Neural cell (in vitro differentiated cells): ENCODE measurements at regions not wholly inside any gene's neighbourhood (a gene's known extent, or its start where the extent isn't known, plus 50 kb on each side); places are given as distances from the start of the nearest gene placed in this dataset.

ENCODE experiments used
- H2AFZ ChIP-seq: fragments of 200-600, 300-800 bp; sonication (generic), shearing (Covaris generic); 2 replicates; pipeline ENCODE4 v1.6.0; 2014; ENCODE audit warnings: low read depth, mild to moderate bottlenecking, antibody characterized with exemption, low read length, moderate library complexity
- H3F3A ChIP-seq: fragments of 200-600 bp; shearing (Covaris generic); 2 replicates; pipeline ENCODE4 v1.6.1; 2016; ENCODE audit warnings: mild to moderate bottlenecking, moderate library complexity, mixed read lengths, antibody characterized with exemption, low read length; ENCODE audit not compliant: insufficient read depth, poor library complexity, severe bottlenecking
- H3K27ac ChIP-seq: fragments of 200-600, 300-800 bp; sonication (generic), shearing (Covaris generic); 2 replicates; pipeline ENCODE4 v1.5.1; 2014; ENCODE audit warnings: mild to moderate bottlenecking, low read length, moderate library complexity
- H3K27me3 ChIP-seq: fragments of 300-800, 200-600 bp; sonication (generic), shearing (Covaris generic); 2 replicates; pipeline ENCODE4 v1.6.0; 2014; ENCODE audit warnings: mild to moderate bottlenecking, low read depth, low read length, moderate library complexity; ENCODE audit not compliant: insufficient read depth
- H3K36me3 ChIP-seq: fragments of 300-800, 200-600 bp; sonication (generic), shearing (Covaris generic); 2 replicates; pipeline ENCODE4 v1.5.1; 2014; ENCODE audit warnings: mild to moderate bottlenecking, antibody characterized with exemption, low read length, moderate library complexity; ENCODE audit not compliant: insufficient read depth
- H3K4me2 ChIP-seq: fragments of 300-800, 200-600 bp; sonication (generic), shearing (Covaris generic); 2 replicates; pipeline ENCODE4 v1.6.0; 2014; ENCODE audit warnings: mild to moderate bottlenecking, low read length
- H3K4me3 ChIP-seq: fragments of 300-800, 200-600 bp; sonication (generic), shearing (Covaris generic); 2 replicates; pipeline ENCODE4 v1.5.1; 2014; ENCODE audit warnings: mild to moderate bottlenecking, low read length, moderate library complexity
- H3K79me2 ChIP-seq: fragments of 200-600 bp; shearing (Covaris generic); replicated peaks from 2 replicates; pipeline ENCODE4 v1.6.0; 2014; ENCODE audit warnings: mild to moderate bottlenecking, low read length, moderate library complexity; ENCODE audit not compliant: insufficient read depth
- H3K9ac ChIP-seq: fragments of 300-800, 200-600 bp; sonication (generic), shearing (Covaris generic); 2 replicates; pipeline ENCODE4 v1.6.1; 2016; ENCODE audit warnings: mild to moderate bottlenecking, low read length, mixed read lengths
- H3K9me2 ChIP-seq: fragments of 200-600 bp; shearing (Covaris generic); 2 replicates; pipeline ENCODE4 v1.6.1; 2016; ENCODE audit warnings: mild to moderate bottlenecking, low read length, mixed read lengths; ENCODE audit not compliant: insufficient read depth
- H3K9me3 ChIP-seq: fragments of 200-600, 300-800 bp; sonication (generic), shearing (Covaris generic); 2 replicates; pipeline ENCODE4 v1.6.1; 2016; ENCODE audit warnings: mild to moderate bottlenecking, mixed run types, low read length, moderate library complexity, mixed read lengths
- H4K20me1 ChIP-seq: fragments of 200-600 bp; shearing (Covaris generic); 2 replicates; pipeline ENCODE4 v1.6.1; 2016; ENCODE audit warnings: mild to moderate bottlenecking, mixed run types; ENCODE audit not compliant: insufficient read depth
- CTCF ChIP-seq: fragments of 450-650 bp; IDR thresholded peaks from 2 replicates; pipeline ENCODE4 v1.5.1; 2014; ENCODE audit warnings: antibody characterized with exemption, mild to moderate bottlenecking, moderate library complexity; ENCODE audit not compliant: poor library complexity, severe bottlenecking
- EP300 ChIP-seq: fragments of 450-650 bp; conservative IDR thresholded peaks from 2 replicates; pipeline ENCODE4 v1.6.1; 2014; ENCODE audit warnings: antibody characterized with exemption, mild to moderate bottlenecking, moderate library complexity; ENCODE audit not compliant: poor library complexity, severe bottlenecking
- EZH2 ChIP-seq: fragments of 200-600, 300-800 bp; shearing (Covaris generic), sonication (generic); IDR thresholded peaks from 2 replicates; pipeline ENCODE4 v1.6.1; 2014; ENCODE audit warnings: antibody characterized with exemption, low read length, borderline replicate concordance, mild to moderate bottlenecking; ENCODE audit not compliant: insufficient read depth, poor library complexity, severe bottlenecking
- MXI1 ChIP-seq: fragments of 450-650 bp; conservative IDR thresholded peaks from 2 replicates; pipeline ENCODE4 v1.6.1; 2014; ENCODE audit warnings: antibody characterized with exemption, mild to moderate bottlenecking; ENCODE audit not compliant: poor library complexity, severe bottlenecking
- POLR2AphosphoS5 ChIP-seq: IDR thresholded peaks from 2 replicates; pipeline ENCODE4 v1.6.1; 2012
- RAD21 ChIP-seq: fragments of 450-650 bp; conservative IDR thresholded peaks from 2 replicates; pipeline ENCODE4 v1.6.1; 2014; ENCODE audit warnings: antibody characterized with exemption, mild to moderate bottlenecking, moderate library complexity
- REST ChIP-seq: IDR thresholded peaks from 2 replicates; pipeline ENCODE4 v1.6.1; 2012; ENCODE audit warnings: borderline replicate concordance
- SMC3 ChIP-seq: fragments of 450-650 bp; conservative IDR thresholded peaks from 2 replicates; pipeline ENCODE4 v1.6.1; 2014; ENCODE audit warnings: antibody characterized with exemption, mild to moderate bottlenecking, moderate library complexity; ENCODE audit not compliant: poor library complexity
- TAF1 ChIP-seq: IDR thresholded peaks from 2 replicates; pipeline ENCODE4 v1.6.1; 2012; ENCODE audit warnings: low read depth

GRCh38 chr18:1012775-1013174, 108.1 kb downstream of the ADCYAP1 start:
- Histone ChIP-seq H3K9me3 (no peaks in the 10 kb centered on the region), H3K27me3 (no peaks in the 10 kb centered on the region), H3K27ac (no peak overlapping the region), H4K20me1 (no peaks in the 10 kb centered on the region), H3K9me2 (no peaks in the 10 kb centered on the region), H3K4me3 (no peak overlapping the region), H3F3A (no peaks in the 10 kb centered on the region), H3K79me2 (no peaks in the 10 kb centered on the region), H2AFZ (no peak overlapping the region), H3K9ac (no peak overlapping the region), H3K4me2 (no peak overlapping the region), H3K36me3 (no peaks in the 10 kb centered on the region)
- TF ChIP-seq RAD21 (no peak), REST (no peak), POLR2AphosphoS5 (no peak), MXI1 (no peak), SMC3 (no peak), EP300 (no peak), EZH2 (no peak), TAF1 (no peak)

DNA sequence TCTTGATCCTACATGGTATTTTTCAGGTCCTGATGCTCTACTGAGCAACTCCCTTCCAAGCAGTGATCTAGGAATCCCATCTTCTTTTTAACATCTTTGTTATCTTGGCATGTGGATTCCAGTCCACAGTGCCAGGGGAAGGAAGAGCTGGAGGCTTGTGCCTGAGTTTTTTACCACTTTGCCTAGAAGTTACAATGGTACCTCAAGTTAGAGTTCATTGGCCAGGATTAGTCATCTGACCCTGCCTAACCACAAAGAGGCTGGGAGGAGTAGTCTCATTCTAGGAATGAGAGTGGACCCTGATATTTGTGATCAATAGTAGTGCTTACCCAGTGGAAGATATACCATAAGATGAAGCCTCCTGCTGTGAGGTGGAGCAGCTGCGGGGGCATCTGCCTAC, 109.3 kb downstream of the ADCYAP1 start:
- no peaks in the 10 kb centered on the region for H3K9me3 ChIP-seq
- H3K36me3 ChIP-seq = no peaks in the 10 kb centered on the region
- TF ChIP-seq MXI1 (no peak), SMC3 (no peak), EP300 (no peak), POLR2AphosphoS5 (no peak), EZH2 (no peak), REST (no peak), CTCF (no peak), RAD21 (no peak)
- no peak overlapping the region for H3K4me2 ChIP-seq
- H3F3A ChIP-seq = no peaks in the 10 kb centered on the region
- no peak overlapping the region for H2AFZ ChIP-seq
- no peak overlapping the region for H3K4me3 ChIP-seq
- no peaks in the 10 kb centered on the region for H3K79me2 ChIP-seq
- no peaks in the 10 kb centered on the region for H3K27me3 ChIP-seq
- no peaks in the 10 kb centered on the region for H3K9me2 ChIP-seq
- no peaks in the 10 kb centered on the region for H4K20me1 ChIP-seq
- no peak overlapping the region for H3K9ac ChIP-seq
- H3K27ac ChIP-seq = no peak overlapping the region
